K562 (cell line): ENCODE measurements at regions not wholly inside any gene's neighbourhood (a gene's known extent, or its start where the extent isn't known, plus 50 kb on each side); places are given as distances from the start of the nearest gene placed in this dataset.

Experiments used
- CBFB ChIP-seq: sonication (generic); formaldehyde crosslinking; IDR thresholded peaks from 2 replicates; pipeline ENCODE4 v1.4.0; 2020; ENCODE audit warnings: mild to moderate bottlenecking, missing genetic modification reagents
- ELF1 ChIP-seq: fragments of 200-800 bp; sonication (Bioruptor generic); IDR thresholded peaks from 2 replicates; pipeline ENCODE4 v1.6.1; 2016; ENCODE audit warnings: missing genetic modification characterization, missing compliant biosample characterization
- HDAC3 ChIP-seq: fragments of 450-650 bp; IDR thresholded peaks from 2 replicates; pipeline ENCODE4 v1.6.1; 2018; ENCODE audit warnings: borderline replicate concordance, mild to moderate bottlenecking, moderate library complexity; ENCODE audit not compliant: partially characterized antibody
- NCOA2 ChIP-seq, 2 experiments: fragments of 450-650 bp; IDR thresholded peaks; 2 replicates each; pipeline ENCODE4 v1.6.1; 2018; ENCODE audit warnings: mild to moderate bottlenecking in 2 of 2, moderate library complexity in 1 of 2; ENCODE audit not compliant: partially characterized antibody in 2 of 2
- NCOR1 ChIP-seq: fragments of 450-650 bp; IDR thresholded peaks from 2 replicates; pipeline ENCODE4 v1.6.1; 2016; ENCODE audit warnings: mild to moderate bottlenecking, moderate library complexity
- PTTG1 ChIP-seq: fragments of 450-650 bp; IDR thresholded peaks from 2 replicates; pipeline ENCODE4 v1.6.1; 2016; ENCODE audit warnings: low read depth, mild to moderate bottlenecking, missing genetic modification characterization, missing compliant biosample characterization
- RBM25 ChIP-seq: fragments of 200-400 bp; formaldehyde crosslinking; IDR thresholded peaks from 2 replicates; pipeline ENCODE4 v1.6.1; 2018; ENCODE audit warnings: low read length, low read depth, moderate library complexity; ENCODE audit not compliant: severe bottlenecking
- SP2 ChIP-seq: IDR thresholded peaks from 2 replicates; pipeline ENCODE4 v1.6.1; 2011; ENCODE audit warnings: mild to moderate bottlenecking, low read depth, low read length, moderate library complexity; ENCODE audit not compliant: poor library complexity, severe bottlenecking; ENCODE audit errors: extremely low read depth
- TRIM24 ChIP-seq, 2 experiments: fragments of 450-650 bp; IDR thresholded peaks; 2 replicates each; pipeline ENCODE4 v1.6.1; 2016
- ZNF551 ChIP-seq: fragments of 250-450 bp; sonication (Bioruptor Pico); IDR thresholded peaks from 2 replicates; pipeline ENCODE4 v1.5.0; 2021; ENCODE audit warnings: mild to moderate bottlenecking, moderate library complexity
- ZNF830 ChIP-seq: fragments of 250-450 bp; sonication (Bioruptor Pico); IDR thresholded peaks from 2 replicates; pipeline ENCODE4 v1.5.0; 2021; ENCODE audit warnings: mild to moderate bottlenecking
- TF ChIP-seq, protein P1 (sequence below): IDR thresholded peaks from 3 replicates; pipeline ENCODE4 v1.6.1; 2011; ENCODE audit warnings: borderline replicate concordance, mild to moderate bottlenecking, moderate library complexity; ENCODE audit not compliant: insufficient read length; ENCODE audit errors: extremely low read depth
- TF ChIP-seq, protein P2 (sequence below): fragments of 250-450 bp; sonication (Bioruptor Pico); IDR thresholded peaks from 2 replicates; pipeline ENCODE4 v1.9.0; 2021; ENCODE audit warnings: mild to moderate bottlenecking, inconsistent platforms
- TF ChIP-seq, protein P3 (sequence below), 2 experiments: fragments of 200-800 bp in 1 of 2; sonication (Bioruptor generic) in 1 of 2; sonication (generic) in 1 of 2; formaldehyde crosslinking in 1 of 2; IDR thresholded peaks in 1 of 2; conservative IDR thresholded peaks in 1 of 2; 2 replicates each; pipeline versions ENCODE4 v1.5.0 to v1.6.1; 2016 to 2020; ENCODE audit warnings: missing compliant biosample characterization in 1 of 2, missing genetic modification characterization in 1 of 2, missing genetic modification reagents in 1 of 2
- TF ChIP-seq, protein P4 (sequence below): fragments of 450-650 bp; IDR thresholded peaks from 2 replicates; pipeline ENCODE4 v1.6.1; 2016; ENCODE audit warnings: missing biosample characterization, missing genetic modification characterization
- TF ChIP-seq, protein P5 (sequence below): fragments of 250-450 bp; sonication (Bioruptor Pico); IDR thresholded peaks from 2 replicates; pipeline ENCODE4 v1.5.0; 2021; ENCODE audit warnings: mild to moderate bottlenecking, borderline replicate concordance

DNA sequence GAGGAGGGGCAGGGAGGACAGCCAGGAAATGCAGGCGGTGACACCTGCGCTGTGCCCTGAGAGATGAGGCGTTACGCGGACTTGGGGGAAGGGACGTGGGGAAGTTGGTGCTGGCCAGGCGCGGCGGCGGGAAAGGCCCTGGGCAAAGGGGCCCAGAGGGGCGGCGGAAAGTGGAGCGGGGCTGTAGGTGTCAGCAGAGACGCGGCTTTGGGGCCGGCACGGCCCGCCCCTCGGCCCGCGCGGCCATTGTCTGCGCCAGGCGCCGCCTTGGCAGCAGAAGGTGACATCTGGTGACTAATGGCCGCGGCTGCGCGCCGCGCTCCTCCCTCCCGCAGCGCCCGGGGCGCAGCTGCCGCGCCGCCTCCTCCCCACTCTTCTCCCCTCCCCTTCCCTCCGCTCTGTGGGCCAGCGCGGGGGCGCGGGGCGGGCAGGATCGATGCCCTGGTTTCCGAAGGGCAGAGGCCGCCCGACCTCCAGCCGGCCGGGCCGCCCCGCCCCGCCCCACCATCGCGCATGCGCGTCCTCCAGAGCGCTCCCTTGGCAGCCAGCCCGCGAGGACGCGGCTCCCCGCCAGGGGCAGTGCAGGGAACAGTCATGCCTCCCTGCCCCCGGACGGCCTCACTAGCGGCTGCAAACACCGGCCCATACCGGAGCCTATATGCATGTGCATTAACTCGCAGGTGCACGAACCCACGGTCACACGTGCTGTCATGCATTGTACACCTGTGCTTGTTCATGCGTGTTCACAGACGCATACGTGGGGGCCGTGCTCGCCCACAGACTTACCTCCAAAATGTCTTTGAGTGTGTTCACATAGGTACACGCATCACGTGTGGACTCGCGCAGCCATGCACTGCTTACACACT lies 269.6 kb downstream of the RPS24 start (continued):
- TF ChIP-seq, protein P1, sequence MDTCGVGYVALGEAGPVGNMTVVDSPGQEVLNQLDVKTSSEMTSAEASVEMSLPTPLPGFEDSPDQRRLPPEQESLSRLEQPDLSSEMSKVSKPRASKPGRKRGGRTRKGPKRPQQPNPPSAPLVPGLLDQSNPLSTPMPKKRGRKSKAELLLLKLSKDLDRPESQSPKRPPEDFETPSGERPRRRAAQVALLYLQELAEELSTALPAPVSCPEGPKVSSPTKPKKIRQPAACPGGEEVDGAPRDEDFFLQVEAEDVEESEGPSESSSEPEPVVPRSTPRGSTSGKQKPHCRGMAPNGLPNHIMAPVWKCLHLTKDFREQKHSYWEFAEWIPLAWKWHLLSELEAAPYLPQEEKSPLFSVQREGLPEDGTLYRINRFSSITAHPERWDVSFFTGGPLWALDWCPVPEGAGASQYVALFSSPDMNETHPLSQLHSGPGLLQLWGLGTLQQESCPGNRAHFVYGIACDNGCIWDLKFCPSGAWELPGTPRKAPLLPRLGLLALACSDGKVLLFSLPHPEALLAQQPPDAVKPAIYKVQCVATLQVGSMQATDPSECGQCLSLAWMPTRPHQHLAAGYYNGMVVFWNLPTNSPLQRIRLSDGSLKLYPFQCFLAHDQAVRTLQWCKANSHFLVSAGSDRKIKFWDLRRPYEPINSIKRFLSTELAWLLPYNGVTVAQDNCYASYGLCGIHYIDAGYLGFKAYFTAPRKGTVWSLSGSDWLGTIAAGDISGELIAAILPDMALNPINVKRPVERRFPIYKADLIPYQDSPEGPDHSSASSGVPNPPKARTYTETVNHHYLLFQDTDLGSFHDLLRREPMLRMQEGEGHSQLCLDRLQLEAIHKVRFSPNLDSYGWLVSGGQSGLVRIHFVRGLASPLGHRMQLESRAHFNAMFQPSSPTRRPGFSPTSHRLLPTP = no peak
- TF ChIP-seq PTTG1 (no peak), SP2 (no peak), ELF1 (tag) (no peak), ZNF830 (CRISPR knock-in tag) (no peak), RBM25 (no peak), HDAC3 (no peak), TRIM24 (IDR thresholded peaks at IDR 0.05) (no peak), NCOR1 (no peak), CBFB (CRISPR knock-in tag) (no peak), ZNF551 (CRISPR knock-in tag) (no peak), NCOA2 (IDR thresholded peaks at IDR 0.05; ENCODE audit: partially characterized antibody in 2 of 2) (no peak)
- TF ChIP-seq, protein P2, sequence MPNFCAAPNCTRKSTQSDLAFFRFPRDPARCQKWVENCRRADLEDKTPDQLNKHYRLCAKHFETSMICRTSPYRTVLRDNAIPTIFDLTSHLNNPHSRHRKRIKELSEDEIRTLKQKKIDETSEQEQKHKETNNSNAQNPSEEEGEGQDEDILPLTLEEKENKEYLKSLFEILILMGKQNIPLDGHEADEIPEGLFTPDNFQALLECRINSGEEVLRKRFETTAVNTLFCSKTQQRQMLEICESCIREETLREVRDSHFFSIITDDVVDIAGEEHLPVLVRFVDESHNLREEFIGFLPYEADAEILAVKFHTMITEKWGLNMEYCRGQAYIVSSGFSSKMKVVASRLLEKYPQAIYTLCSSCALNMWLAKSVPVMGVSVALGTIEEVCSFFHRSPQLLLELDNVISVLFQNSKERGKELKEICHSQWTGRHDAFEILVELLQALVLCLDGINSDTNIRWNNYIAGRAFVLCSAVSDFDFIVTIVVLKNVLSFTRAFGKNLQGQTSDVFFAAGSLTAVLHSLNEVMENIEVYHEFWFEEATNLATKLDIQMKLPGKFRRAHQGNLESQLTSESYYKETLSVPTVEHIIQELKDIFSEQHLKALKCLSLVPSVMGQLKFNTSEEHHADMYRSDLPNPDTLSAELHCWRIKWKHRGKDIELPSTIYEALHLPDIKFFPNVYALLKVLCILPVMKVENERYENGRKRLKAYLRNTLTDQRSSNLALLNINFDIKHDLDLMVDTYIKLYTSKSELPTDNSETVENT = peak; percentile 76; the same call in 1 of the 2 replicates
- TF ChIP-seq, protein P3, sequence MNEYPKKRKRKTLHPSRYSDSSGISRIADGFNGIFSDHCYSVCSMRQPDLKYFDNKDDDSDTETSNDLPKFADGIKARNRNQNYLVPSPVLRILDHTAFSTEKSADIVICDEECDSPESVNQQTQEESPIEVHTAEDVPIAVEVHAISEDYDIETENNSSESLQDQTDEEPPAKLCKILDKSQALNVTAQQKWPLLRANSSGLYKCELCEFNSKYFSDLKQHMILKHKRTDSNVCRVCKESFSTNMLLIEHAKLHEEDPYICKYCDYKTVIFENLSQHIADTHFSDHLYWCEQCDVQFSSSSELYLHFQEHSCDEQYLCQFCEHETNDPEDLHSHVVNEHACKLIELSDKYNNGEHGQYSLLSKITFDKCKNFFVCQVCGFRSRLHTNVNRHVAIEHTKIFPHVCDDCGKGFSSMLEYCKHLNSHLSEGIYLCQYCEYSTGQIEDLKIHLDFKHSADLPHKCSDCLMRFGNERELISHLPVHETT (CRISPR knock-in tag; conservative IDR thresholded peaks at IDR 0.05 in 1 of 2, IDR thresholded peaks at IDR 0.05 in 1 of 2) = no peak; a peak in 1 of 4 replicates
- TF ChIP-seq, protein P4, sequence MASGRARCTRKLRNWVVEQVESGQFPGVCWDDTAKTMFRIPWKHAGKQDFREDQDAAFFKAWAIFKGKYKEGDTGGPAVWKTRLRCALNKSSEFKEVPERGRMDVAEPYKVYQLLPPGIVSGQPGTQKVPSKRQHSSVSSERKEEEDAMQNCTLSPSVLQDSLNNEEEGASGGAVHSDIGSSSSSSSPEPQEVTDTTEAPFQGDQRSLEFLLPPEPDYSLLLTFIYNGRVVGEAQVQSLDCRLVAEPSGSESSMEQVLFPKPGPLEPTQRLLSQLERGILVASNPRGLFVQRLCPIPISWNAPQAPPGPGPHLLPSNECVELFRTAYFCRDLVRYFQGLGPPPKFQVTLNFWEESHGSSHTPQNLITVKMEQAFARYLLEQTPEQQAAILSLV = no peak
- TF ChIP-seq, protein P5, sequence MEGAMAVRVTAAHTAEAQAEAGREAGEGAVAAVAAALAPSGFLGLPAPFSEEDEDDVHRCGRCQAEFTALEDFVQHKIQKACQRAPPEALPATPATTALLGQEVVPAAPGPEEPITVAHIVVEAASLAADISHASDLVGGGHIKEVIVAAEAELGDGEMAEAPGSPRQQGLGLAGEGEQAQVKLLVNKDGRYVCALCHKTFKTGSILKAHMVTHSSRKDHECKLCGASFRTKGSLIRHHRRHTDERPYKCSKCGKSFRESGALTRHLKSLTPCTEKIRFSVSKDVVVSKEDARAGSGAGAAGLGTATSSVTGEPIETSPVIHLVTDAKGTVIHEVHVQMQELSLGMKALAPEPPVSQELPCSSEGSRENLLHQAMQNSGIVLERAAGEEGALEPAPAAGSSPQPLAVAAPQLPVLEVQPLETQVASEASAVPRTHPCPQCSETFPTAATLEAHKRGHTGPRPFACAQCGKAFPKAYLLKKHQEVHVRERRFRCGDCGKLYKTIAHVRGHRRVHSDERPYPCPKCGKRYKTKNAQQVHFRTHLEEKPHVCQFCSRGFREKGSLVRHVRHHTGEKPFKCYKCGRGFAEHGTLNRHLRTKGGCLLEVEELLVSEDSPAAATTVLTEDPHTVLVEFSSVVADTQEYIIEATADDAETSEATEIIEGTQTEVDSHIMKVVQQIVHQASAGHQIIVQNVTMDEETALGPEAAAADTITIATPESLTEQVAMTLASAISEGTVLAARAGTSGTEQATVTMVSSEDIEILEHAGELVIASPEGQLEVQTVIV (CRISPR knock-in tag) = no peak
